HG03469 (cell line): ENCODE measurements at regions not wholly inside any gene's neighbourhood (a gene's known extent, or its start where the extent isn't known, plus 50 kb on each side); places are given as distances from the start of the nearest gene placed in this dataset.

Source experiments
- ATAC-seq: cut with Tn5 transposase; IDR thresholded peaks from one replicate; pipeline ENCODE4 v1.9.1; 2021; ENCODE audit warnings: mild to moderate bottlenecking, moderate library complexity, moderate number of reproducible peaks; ENCODE audit not compliant: unreplicated experiment

- ATAC-seq, result no peak
Observed at GRCh38 chr10:10431422-10432066, 586.1 kb upstream of the CELF2 start.

GRCh38 chr10:10432296-10433035, 585.2 kb upstream of the CELF2 start:
- ATAC-seq, result no peak

GRCh38 chr10:10434312-10434711, 583.4 kb upstream of the CELF2 start:
- ATAC-seq, result no peak

GRCh38 chr10:10437886-10438285, 579.8 kb upstream of the CELF2 start:
- no peak for ATAC-seq

GRCh38 chr10:10438335-10439100, 579.2 kb upstream of the CELF2 start:
- no peak for ATAC-seq

GRCh38 chr10:10456856-10457255, 560.8 kb upstream of the CELF2 start:
- ATAC-seq, result no peak

- ATAC-seq, result no peak
Observed at GRCh38 chr10:10460451-10460850, 557.2 kb upstream of the CELF2 start.

- no peak for ATAC-seq
Observed at GRCh38 chr10:10462151-10462941, 555.3 kb upstream of the CELF2 start.

GRCh38 chr10:10471758-10472157, 545.9 kb upstream of the CELF2 start:
- ATAC-seq, result no peak

GRCh38 chr10:10475812-10476211, 541.9 kb upstream of the CELF2 start:
- ATAC-seq, result no peak

- ATAC-seq, result no peak
Observed at GRCh38 chr10:10477844-10478243, 539.8 kb upstream of the CELF2 start.

GRCh38 chr10:10479465-10479864, 538.2 kb upstream of the CELF2 start:
- ATAC-seq, result no peak

- ATAC-seq, result no peak
Observed at GRCh38 chr10:10482613-10483012, 535.1 kb upstream of the CELF2 start.

GRCh38 chr10:10489076-10489475, 528.6 kb upstream of the CELF2 start:
- no peak for ATAC-seq

GRCh38 chr10:10489805-10490571, 527.7 kb upstream of the CELF2 start:
- no peak for ATAC-seq

- no peak for ATAC-seq
Observed at GRCh38 chr10:10490581-10490980, 527.1 kb upstream of the CELF2 start.

- ATAC-seq, result no peak
Observed at GRCh38 chr10:10492420-10492819, 525.3 kb upstream of the CELF2 start.

- no peak for ATAC-seq
Observed at GRCh38 chr10:10493833-10494232, 523.8 kb upstream of the CELF2 start.

- ATAC-seq, result no peak
Observed at GRCh38 chr10:10497245-10497644, 520.4 kb upstream of the CELF2 start.

- ATAC-seq, result no peak
Observed at GRCh38 chr10:10498781-10499180, 518.9 kb upstream of the CELF2 start.
